ENCODE measurements at regions not wholly inside any gene's neighbourhood (a gene's known extent, or its start where the extent isn't known, plus 50 kb on each side); places are given as distances from the start of the nearest gene placed in this dataset.

DNA sequence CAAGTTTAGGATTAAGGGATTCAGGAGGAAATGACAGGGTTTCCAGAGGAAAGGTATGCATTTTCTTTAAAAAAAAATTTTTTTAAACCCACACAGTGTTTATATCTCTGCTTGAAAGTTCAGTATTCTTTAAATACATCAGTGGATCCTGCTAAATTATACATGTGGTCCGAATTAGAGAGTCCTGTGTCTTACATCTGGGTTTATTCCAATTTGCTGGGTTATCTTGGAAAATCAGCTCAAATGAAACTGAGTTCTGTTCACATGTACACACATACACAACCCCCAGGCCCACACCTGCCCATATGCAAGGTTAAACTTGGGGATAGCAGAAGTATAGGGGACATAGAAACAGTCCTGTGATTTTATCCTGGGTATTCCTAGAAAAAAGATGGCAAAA, 493.7 kb downstream of the ZNF608 start:
- no peak for DNase-seq

DNA sequence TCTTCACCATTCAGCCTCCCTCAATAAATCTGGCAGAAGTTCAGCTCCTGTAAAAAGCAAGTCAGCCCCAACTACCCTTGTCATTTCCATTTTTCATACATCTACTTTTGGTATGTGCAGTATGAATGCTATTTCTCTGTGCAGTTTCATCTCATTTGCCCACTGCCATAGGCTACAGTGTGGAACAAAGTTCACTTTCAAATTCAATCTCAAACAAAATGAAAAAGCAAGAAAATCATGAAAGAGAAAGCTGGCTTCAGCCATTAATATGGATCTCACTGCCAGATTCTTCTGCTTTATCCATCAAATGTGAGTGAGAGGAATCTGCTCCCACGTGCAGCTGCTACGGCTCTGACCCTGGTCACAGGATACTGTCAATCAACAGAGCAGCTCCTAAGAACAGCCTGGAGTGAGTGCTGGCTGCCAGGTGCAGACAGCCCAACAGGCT, 494.2 kb downstream of the ZNF608 start:
- no peak for DNase-seq

DNA sequence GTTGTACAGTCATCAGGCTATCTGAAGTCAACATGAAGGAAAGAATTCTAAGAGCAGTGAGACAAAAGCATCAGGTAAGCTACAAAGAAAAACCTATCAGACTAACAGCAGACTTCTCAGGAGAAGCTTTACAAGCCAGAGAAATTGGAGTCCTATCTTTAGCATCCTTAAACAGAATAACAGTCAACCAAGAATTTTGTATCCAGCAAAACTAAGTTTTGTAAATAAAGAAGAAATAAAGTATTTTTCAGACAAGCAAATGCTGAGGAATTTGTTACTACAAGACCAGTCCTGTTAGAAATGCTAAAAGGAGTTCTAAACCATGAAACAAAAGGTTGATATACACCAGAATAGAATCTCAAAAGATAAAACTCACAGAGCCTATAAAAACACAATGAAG, 501.2 kb downstream of the ZNF608 start:
- DNase-seq = no peak

DNA sequence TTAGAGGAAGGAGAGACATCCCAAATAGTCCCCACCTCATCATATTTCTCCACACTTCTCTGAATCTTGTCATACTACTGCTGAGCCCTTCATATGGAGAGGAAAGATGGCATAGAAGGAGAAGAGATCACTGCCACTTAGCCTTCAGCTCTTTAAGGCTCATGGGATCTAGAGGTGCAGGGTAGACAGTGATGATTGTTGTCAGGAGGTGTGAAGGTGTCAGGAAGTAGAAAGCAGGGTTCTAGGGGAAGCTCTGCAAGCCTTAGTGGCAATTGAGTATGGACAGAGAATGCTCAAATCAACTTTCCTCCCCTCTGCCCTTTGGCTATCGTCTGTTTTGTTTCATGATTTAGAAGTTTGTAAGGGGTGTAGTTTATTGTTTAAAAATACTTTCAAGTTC, 505.7 kb downstream of the ZNF608 start:
- DNase-seq = no peak

DNA sequence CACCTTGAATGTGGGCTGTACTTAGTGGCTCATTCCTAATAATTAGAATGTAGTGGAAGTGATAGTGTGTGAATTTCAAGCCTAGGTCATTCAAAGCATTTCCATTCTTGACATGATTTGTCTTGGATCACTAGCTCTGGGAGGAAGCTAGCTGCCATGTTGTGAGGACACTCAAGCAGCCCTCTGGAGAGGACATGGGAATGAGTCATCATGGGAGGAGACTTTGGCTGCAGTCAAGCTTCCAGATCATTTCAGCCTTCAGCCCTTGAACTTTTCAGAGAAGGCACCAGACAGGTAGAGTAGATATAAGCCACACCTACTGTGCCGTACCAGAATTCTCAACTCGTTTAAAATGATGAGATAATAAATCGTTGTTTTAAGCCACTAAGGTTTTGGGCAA, 506.9 kb downstream of the ZNF608 start:
- DNase-seq = no peak

DNA sequence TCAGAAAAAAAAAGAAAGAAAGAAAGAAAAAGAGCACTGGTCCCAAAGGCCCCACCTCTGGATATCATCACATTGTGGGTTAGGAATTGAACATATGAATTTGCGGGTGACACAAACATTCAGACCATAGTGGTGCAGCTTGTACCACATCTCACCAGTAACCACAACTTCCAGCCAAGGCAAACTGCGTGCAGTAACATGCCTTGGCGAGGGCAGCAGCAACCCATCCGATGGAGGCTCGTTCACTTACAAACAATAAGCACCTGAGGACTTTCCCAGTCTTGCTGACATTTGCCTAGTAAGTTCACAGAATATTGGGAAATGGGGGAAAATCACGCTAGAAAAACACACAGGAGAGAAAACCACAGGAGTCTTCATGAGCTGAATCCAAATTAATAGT, 508.1 kb downstream of the ZNF608 start:
- no peak for DNase-seq

DNA sequence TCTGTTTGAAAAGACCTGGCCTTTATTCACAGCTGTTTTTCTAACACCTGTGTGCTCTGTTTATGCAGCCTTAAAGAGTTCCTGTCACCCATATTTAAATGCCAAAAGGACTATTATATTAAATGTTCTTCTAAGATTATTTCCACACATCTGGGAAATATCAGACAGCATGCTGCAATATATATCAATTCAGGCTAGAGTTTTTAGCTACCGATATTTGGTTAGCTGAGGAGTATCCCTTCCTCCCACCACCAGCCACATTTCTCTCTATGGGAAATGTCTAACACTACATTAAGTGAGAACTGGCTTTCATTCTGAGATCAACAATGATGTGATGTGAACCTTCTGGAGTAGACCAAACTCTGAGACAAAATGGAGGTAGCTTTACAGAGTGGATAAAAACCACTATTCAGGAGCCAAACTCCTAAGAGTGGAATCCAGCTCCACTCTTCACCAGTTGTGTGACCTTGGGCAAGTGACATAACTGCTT, 509.2 kb downstream of the ZNF608 start:
- no peak for DNase-seq

DNA sequence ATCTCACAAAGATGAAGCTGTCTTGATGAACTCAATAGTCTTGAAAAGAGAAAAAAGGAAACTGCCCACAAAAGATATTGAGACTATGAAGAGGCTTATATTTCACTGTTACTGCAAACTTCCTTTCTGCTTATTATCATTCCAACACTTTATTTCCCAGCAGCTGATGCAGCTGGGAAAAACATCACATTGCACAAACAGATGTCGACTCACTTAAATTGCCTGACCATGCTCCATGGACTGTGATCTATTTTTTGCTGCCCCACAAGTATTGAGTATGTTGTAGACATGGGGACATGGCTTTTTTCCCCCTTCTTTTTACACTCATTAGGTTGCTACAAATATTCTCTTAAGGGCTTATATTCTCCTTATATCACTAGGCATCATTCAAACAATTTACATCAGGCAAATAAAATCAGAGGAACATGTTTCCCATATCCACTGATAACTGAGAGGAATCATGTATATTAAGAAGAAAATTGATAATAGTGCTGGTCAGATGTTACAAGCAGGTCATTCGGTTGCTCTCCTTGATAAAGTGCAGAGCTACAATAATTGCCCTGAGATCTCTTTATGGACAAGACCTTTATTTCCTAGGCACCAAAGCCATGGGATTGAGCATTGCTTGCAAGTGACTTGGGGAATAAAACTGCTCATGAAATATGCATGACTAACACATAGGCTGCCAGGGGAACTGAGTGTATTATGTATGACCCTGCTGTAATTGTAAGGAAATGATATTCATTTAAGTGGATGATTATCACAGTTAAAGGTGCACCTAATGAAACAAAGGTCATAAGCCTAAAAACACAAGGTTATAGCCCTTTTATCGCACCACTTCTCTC, 509.9 kb downstream of the ZNF608 start:
- no peak for DNase-seq

DNA sequence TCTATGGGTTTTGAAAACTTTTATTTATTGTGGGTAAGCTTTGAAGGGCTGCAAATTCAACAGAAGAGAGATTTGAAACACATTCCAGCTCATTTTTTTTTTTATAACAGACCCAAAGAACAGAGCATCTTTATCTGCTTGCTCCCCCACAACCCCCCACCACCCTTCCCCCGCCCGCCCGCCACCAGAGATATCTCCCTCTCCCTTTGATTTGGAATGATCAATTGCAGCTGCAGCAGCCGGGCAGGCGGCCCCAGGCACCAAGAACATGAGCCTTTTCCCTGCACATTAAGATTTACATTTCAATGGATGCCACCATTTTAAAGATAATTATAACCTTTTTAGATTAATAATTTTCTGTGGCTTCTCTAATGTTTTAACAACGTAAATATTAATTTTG, 510.9 kb downstream of the ZNF608 start:
- no peak for DNase-seq

DNA sequence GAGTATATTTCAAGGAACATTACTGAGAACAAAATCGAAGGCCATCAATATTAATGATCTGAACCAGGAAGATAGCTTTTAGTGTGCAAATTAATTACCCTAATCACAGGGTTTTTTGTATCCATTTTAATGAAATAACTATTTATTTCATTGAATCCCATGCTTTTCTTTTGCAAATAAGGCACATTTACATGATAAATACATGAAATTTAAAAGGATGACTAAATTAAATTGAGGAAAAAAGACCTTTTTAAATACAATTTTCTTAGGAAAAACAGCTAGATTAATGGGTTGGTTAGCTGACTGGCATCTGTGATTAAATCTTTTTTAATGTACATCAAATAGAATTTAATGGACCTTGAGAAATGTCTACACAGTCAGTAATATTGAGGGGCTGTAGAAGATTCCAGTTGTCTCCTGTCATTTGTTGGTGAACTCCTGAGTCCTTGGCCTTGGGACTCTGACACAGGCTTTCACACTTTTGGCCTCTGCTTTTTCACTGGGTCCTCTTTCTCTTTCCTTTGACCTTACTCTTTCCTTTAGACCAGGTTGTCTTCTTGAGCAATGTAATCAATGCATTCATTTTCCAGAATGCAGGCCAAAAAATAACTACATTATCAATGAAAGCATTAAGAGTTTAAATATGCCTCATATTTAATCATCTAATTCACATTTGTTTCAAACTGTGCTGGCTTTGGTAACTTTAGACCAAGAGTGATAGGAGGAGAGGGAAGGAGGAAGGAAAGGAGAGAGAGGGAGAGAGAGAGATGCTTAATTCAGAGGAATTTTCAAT, 511.5 kb downstream of the ZNF608 start:
- no peak for DNase-seq

DNA sequence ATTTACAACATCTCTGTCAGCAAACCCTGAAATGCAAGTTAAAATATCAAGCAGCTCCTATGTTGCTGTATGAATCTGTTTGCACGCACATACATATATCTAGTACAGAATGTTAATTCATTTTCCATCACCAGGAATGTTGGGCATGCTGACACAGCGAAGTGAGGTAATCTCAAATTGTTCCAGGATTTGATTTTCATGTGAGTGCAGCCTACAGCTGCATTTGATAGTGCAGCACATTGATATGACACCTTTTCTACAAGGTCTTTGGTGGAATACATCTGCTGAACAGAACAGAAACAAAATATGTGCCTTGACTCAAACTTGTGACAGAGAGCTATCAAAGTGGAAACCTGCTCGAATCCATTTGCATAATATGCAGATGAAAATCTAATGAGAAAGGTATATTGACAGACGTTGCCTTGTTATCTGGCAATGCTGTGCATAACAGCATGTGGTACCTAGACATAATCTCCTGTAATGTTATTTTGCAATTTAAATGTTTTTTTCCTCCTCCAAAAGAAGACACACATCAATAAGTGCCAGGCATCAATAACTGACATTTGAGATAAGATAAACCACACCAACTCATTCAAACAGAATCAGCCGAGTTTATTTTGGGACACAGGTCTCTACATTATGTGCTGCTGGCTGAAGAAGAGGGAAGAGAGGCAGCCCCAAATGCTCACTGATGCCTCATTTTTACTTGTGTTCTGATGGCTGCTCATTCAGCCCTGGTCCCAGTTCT, 512.2 kb downstream of the ZNF608 start:
- no peak for DNase-seq

DNA sequence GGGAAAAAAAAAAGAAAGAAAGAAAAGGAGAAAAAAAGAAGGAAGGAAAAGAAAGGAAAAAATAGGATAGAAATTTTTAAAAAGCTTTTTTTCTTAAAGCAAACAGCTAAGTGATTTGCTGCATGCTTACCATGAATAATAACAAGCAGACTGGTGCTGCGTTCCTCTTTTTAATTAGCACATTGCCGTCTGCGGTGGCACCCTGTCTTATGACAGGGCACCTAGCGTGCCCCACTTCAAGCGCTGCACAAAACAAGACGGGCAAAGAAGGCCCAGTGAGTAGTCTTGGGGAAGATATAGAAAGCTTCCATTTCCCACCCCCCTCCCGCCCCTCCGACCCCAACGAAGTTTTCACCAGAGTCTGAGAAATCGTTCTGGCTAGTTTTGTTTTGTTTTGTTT, 513.9 kb downstream of the ZNF608 start:
- DNase-seq = no peak

DNA sequence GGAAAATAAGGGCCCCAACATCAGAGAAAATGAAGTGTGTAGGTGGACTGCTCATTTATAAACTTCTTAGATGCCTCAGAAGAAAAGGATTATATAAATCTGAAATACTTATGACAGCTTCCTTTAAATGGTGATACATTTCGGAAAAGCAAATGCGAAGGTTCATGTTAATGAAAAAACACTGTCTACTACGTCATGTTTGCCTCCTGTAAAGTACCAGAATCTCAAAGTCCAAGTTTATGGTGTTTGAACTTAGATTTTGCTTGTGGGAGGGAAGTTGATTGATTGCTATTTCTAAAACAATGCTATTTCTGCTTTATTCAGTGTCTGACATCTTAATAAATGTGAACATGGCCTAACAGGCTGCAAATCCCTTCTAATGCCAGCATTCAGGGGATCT, 514.6 kb downstream of the ZNF608 start:
- DNase-seq = no peak

DNA sequence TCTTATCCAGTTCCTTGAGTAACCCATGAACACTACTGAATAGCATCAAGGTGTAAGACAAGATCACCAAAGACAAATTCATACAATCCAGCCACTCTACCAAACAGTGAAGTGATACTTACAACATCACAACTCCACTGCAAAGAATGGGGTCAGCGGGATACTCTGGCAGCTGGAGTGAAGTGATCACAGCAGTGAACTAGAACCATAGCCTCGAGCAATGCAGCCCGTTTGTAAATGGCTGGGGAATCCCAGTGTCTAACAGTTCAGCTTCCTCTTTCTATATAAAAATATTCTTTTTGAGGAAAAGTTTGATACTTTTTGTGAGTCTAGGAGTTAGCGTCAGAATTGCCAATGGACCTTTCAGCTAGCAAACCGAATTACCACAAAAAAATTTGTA, 515.2 kb downstream of the ZNF608 start:
- no peak for DNase-seq

DNA sequence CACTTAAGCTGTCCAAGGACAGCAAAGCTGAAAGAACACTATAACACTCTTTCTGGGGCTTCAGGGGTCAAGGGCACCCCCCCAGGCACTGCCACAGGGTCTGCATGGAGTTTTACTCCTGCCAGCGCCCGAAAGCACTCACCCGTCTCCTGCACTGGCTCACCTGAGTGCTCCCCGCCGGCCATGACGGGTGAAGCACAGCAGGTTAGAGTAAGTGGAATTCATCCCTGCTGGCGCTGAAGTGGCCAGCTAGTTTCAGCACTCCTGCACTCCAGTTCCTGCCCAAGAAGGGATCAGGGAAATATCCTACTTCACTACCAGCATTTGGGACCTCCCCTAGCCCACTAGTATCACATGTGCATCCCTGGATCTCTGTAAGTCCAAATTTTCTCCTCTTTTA, 516.0 kb downstream of the ZNF608 start:
- no peak for DNase-seq

DNA sequence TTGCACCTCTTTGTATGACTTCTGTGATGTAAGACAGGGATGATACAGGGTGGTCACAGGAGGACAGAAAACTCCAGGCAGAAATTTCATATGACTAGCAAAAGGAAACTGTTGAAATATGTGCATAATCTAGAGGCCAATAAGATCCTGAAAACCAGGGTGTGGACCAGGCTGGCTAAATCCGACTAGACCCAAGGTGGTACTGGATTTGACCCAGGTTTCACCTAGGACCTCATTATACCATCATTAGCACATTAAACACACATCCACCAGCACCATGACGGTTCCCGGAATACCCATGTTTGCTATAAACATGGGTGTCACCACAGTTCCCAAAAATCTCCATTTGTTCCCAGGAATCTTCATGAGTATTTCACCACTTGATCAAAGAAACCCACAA, 517.1 kb downstream of the ZNF608 start:
- no peak for DNase-seq

DNA sequence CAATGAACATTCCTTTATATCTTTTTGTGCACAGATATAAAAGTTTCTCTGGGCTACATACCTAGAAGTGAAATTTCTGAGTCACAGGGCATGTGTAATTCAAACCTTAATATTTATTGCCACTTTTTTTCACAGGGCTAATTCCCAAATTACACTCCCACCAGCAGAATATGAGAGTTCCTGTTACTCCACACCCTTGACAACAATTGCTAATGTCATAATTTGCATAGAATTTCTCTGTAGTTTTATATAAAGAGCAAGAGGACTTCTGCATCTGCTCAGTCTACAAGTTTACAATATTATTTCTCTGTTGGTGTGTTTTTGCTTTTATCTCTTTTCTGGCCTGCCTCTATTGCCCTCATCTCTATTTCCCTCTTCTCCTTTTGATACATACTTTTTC, 518.5 kb downstream of the ZNF608 start:
- DNase-seq = no peak

DNA sequence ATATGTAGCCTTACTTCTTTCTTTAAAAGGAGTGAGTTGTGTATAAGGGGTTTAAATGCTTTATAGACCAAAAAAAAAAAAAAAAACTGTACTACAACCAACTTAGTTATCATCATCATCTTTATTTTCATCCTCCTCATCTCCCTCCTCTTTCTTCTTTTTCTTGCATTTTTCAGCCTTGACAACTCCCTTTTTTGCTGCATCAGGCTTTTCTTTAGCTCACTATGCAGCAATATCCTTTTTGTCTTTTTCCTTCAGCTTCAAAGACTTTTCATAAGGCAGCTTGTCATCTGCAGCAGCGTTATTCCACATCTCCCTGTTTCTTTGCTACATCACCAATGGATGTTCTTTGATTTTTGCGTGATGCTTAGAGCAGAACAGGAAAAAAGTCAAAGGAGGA, 526.0 kb downstream of the ZNF608 start:
- DNase-seq = no peak

DNA sequence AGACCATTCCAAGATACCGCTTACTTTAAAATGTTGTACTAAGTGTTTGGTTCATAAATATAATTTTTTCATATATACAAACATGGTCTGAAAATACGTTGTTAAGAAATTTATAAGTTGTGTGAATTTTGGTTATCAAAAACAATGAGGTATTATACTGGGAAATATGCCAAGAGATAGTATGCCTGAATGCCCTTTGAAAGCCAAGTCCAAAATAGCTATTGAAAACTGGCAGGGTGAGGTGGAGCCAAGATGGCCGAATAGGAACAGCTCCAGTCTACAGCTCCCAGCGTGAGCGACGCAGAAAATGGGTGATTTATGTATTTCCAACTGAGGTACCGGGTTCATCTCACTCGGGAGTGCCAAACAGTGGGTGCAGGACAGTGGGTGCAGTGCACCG, 533.5 kb downstream of the ZNF608 start:
- DNase-seq = no peak

DNA sequence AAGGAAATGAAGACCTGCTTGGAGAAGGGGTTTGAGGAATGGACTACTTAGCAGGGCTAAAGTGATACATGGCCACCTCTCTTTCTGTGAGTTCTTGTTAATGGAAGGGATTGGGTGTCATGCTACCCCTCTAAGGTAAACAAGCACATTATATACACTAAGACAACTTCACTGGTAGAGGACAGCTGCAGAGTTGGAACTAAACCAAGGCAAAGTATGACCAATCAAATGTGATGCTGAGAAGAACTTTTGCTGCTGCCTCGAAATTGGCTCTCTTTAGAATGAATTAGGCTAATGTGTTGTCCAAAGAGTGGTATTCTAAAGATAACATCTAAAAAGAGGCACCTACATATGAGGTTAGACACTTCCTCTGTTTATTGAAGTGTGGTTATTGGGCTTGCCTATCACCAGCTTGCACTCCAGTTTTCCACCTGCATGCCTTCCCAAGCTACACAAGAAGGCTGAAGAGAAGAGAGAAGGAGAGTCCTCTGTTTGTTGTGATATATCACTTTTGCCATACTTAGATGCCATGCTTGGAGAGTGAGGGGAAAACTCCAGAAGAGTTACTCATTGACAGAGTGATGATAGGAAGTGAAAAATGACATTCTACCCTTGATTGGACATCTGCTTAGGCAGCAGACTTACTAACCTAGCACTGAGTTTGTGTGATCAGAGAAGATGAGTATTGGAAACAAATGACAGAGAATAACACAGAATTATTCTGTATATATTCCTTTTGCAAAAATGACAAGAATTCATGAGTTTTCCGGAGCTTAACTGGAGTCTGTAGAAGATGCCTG, 536.1 kb downstream of the ZNF608 start:
- no peak for DNase-seq

DNA sequence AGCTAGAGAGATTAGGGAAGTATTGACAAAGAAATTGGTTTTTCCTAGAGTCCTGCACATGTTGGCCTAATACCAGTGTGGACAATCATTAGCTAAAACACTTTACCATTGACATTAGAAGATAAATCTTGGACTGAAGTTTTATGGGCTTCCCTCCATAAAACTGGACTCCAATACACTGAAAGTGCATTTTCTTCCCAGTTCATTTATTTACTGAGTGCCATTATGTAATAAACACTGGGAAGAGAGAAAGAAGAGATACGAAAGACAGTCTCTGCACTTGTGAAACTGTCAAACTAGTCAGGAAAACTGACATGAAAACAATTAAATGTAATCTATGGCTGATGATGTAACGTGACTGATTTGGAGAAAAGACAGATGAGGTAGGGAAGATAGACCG, 539.3 kb downstream of the ZNF608 start:
- DNase-seq = no peak

DNA sequence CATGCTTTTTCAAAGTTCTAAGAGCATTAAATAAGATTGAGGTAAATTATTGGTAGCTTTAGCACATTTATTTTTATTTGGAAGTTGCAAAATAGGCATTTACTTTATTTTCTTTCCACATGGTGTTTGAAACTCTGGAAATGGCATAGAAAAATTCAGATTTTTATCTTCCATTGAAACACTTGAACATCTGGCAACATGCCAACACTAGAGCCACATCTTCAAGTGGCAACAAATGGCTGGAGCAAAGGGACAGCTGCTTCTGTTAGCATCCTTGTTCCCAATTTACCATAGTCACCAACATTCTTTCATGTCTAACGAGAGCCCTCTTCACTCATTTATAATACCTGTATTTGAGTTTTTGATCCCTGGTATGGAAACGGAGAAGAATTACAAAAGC, 539.9 kb downstream of the ZNF608 start:
- no peak for DNase-seq

DNA sequence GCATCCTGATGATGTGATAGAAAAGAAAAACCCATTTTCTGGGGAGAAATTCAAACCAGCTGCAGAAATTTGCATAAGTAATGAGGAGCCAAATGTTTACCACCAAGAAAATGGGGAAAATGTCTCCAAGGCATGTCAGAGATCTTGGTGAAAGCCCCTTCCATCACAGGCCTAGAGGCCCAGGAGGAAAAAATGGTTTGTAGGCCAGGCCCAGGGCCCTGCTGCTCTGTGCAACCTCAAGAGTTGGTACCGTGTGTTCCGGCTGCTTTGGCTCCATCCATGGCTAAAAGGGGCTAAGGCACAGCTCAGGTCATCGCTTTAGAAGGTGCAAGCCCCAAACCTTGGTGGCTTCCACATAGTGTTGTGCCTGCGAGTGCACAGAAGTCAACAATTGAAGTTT, 543.1 kb downstream of the ZNF608 start:
- DNase-seq = no peak
